ENCODE measurements at regions not wholly inside any gene's neighbourhood (a gene's known extent, or its start where the extent isn't known, plus 50 kb on each side); places are given as distances from the start of the nearest gene placed in this dataset.
A peak's percentile ranks its signal among the peaks of the same experiment; 100 is the strongest.

- Histone ChIP-seq H3K27me3 (ENCODE audit: control insufficient read depth in 1 of 2, insufficient read depth in 2 of 2, low read length in 2 of 2) (peaks cover 0 to 9% of the 10 kb centered on the region in 2 experiments; a peak in 3 of 5 replicates), H3K4me1 (ENCODE audit: insufficient read depth, low read length) (no peaks in the 10 kb centered on the region), H4K20me1 (ENCODE audit: insufficient read depth, low read length) (no peaks in the 10 kb centered on the region), H3K79me2 (ENCODE audit: insufficient read depth, low read length) (no peaks in the 10 kb centered on the region), H3K36me3 (replicated peaks in 1 of 2; ENCODE audit: control insufficient read depth in 1 of 2, insufficient read depth in 2 of 2, low read length in 2 of 2) (no peaks in the 10 kb centered on the region), H3K9ac (ENCODE audit: insufficient read depth, low read depth, low read length) (no peak overlapping the region), H3K4me3 (replicated peaks in 1 of 3; ENCODE audit: insufficient read depth in 1 of 3, low read depth in 2 of 3, low read length in 3 of 3) (no peak overlapping the region), H3K4me2 (ENCODE audit: low read depth, low read length) (no peak overlapping the region), H2AFZ (ENCODE audit: low read length) (no peak overlapping the region), H3K9me3 (ENCODE audit: low read length) (no peaks in the 10 kb centered on the region), H3K27ac (ENCODE audit: extremely low read length, insufficient read depth, low read length) (no peak overlapping the region)
- TF ChIP-seq ZNF652 (CRISPR knock-in tag; IDR thresholded peaks at IDR 0.05; ENCODE audit: borderline replicate concordance, low read depth) (peak; percentile 67; the same call in 1 of the 2 replicates), ZNF775 (CRISPR knock-in tag; IDR thresholded peaks at IDR 0.05; ENCODE audit: borderline replicate concordance) (no peak), ZNF354B (CRISPR knock-in tag; IDR thresholded peaks at IDR 0.05) (no peak), MLX (CRISPR knock-in tag; IDR thresholded peaks at IDR 0.05) (no peak), ZNF367 (CRISPR knock-in tag; IDR thresholded peaks at IDR 0.05; ENCODE audit: borderline replicate concordance) (no peak), HINFP (CRISPR knock-in tag; IDR thresholded peaks at IDR 0.05; ENCODE audit: low read depth) (no peak)
- intact Hi-C loops (cut with micrococcal nuclease; ENCODE audit: unreplicated experiment), result no loop called here
- no TSS peak for BruUV-seq (replicated peaks)
- 34% methylated on average over 7 of the region's 7 CpGs for WGBS (ENCODE audit: low lambda C conversion rate)
- ChIA-PET POLR2A (no interaction called here), CTCF (ENCODE audit: low intra/inter-chr PET ratio, low total read pairs) (no interaction called here)
- ATAC-seq, result no peak
- no peak for FAIRE-seq
- peak; percentile 15 for DNase-seq (ENCODE audit: low spot score)
- in situ Hi-C loops (cut with HindIII; ENCODE audit: extremely low pct_ligation_motif_present, low pct_unique_long_range_greater_than_20kb), result no loop called here
These were observed 69.7 kb upstream of the EGR2 start for GRCh38 chr10:62885684-62886461.
